Tibial nerve (tissue), 4 donors: ENCODE measurements at regions not wholly inside any gene's neighbourhood (a gene's known extent, or its start where the extent isn't known, plus 50 kb on each side); places are given as distances from the start of the nearest gene placed in this dataset.

ENCODE experiments used
- DNase-seq, 2 donors: peaks; one replicate each; pipeline ENCODE4 v3.0.0-alpha.2; 2019; ENCODE audit warnings: low spot score in 2 of 2
- H3K27ac ChIP-seq, 4 donors: fragments of 200-600 bp; sonication (generic) in 3 of 4; one replicate each; pipeline ENCODE4 v1.5.1; 2017 to 2019; ENCODE audit warnings: mild to moderate bottlenecking in 1 of 4
- H3K27me3 ChIP-seq, 2 donors: fragments of 200-600 bp; sonication (generic) in 1 of 2; one replicate each; pipeline versions ENCODE4 v1.5.1 to v1.6.0; 2017 to 2019
- H3K36me3 ChIP-seq, 3 donors: fragments of 200-600 bp; sonication (generic); one replicate each; pipeline ENCODE4 v1.5.1; 2018 to 2019
- H3K4me1 ChIP-seq, 4 donors: fragments of 200-600 bp; sonication (generic) in 3 of 4; one replicate each; pipeline ENCODE4 v1.5.1; 2017 to 2019
- H3K4me3 ChIP-seq, 4 donors: fragments of 200-600 bp; sonication (generic) in 3 of 4; one replicate each; pipeline ENCODE4 v1.5.1; 2017 to 2019; ENCODE audit warnings: mild to moderate bottlenecking in 1 of 4, moderate library complexity in 1 of 4
- H3K9me3 ChIP-seq, 4 donors: fragments of 200-600 bp; sonication (generic) in 3 of 4; one replicate each; pipeline ENCODE4 v1.5.1; 2017 to 2019
- EP300 ChIP-seq, 2 donors: sonication (generic); formaldehyde crosslinking; IDR thresholded peaks; one replicate each; pipeline ENCODE4 v1.6.1; 2017; ENCODE audit warnings: antibody characterized with exemption in 2 of 2, mild to moderate bottlenecking in 1 of 2
- POLR2A ChIP-seq, 2 donors: fragments of 450-650 bp; IDR thresholded peaks; one replicate each; pipeline ENCODE4 v1.6.1; 2017; ENCODE audit warnings: antibody characterized with exemption in 2 of 2, mild to moderate bottlenecking in 2 of 2, moderate library complexity in 2 of 2
- WGBS, 2 donors: methylation state at CpG; one replicate each; pipeline ENCODE4 v1.1.5; 2018; 5-methylcytosine and 5-hydroxymethylcytosine counted together
- TF ChIP-seq, protein P1 (sequence below), 5 experiments: fragments of 200-600 bp in 3 of 5; fragments of 450-650 bp in 2 of 5; sonication (generic) in 3 of 5; IDR thresholded peaks; one replicate each; pipeline ENCODE4 v1.5.1; 2016 to 2019; ENCODE audit warnings: antibody characterized with exemption in 5 of 5, mild to moderate bottlenecking in 3 of 5, moderate library complexity in 2 of 5

DNA sequence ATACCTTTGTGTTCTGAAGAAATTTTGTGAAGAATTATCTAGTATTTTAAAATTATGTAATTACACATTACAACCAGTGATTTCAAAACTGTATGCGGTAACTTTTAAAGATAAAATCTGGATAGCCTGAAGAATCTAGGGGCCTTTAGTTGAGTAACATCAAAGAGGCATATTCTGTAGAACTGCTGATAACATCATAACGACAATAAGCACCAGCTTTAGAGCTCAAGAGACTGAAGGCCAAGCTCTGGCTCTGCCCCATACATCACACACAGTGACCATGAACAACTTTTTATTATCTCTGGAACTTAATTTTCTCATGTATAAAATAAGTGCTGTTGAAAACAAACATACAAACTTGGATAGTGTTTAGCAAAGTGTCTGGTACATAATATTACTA, 121.1 kb upstream of the RHOBTB1 start:
- Histone ChIP-seq H3K27me3 (no peaks in the 10 kb centered on the region), H3K4me1 (peaks cover 0 to 13% (median 0%) of the 10 kb centered on the region in 4 donors), H3K27ac (no peak overlapping the region), H3K4me3 (no peak overlapping the region), H3K9me3 (no peaks in the 10 kb centered on the region), H3K36me3 (no peaks in the 10 kb centered on the region)
- WGBS, 2 donors: 95 to 97% methylated on average over 2 of the region's 2 CpGs
- no peak for TF ChIP-seq EP300 (IDR thresholded peaks at IDR 0.05)
- TF ChIP-seq, protein P1, sequence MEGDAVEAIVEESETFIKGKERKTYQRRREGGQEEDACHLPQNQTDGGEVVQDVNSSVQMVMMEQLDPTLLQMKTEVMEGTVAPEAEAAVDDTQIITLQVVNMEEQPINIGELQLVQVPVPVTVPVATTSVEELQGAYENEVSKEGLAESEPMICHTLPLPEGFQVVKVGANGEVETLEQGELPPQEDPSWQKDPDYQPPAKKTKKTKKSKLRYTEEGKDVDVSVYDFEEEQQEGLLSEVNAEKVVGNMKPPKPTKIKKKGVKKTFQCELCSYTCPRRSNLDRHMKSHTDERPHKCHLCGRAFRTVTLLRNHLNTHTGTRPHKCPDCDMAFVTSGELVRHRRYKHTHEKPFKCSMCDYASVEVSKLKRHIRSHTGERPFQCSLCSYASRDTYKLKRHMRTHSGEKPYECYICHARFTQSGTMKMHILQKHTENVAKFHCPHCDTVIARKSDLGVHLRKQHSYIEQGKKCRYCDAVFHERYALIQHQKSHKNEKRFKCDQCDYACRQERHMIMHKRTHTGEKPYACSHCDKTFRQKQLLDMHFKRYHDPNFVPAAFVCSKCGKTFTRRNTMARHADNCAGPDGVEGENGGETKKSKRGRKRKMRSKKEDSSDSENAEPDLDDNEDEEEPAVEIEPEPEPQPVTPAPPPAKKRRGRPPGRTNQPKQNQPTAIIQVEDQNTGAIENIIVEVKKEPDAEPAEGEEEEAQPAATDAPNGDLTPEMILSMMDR (IDR thresholded peaks at IDR 0.05): no peak
- no peak for TF ChIP-seq POLR2A (IDR thresholded peaks at IDR 0.05)
- no peak for DNase-seq

DNA sequence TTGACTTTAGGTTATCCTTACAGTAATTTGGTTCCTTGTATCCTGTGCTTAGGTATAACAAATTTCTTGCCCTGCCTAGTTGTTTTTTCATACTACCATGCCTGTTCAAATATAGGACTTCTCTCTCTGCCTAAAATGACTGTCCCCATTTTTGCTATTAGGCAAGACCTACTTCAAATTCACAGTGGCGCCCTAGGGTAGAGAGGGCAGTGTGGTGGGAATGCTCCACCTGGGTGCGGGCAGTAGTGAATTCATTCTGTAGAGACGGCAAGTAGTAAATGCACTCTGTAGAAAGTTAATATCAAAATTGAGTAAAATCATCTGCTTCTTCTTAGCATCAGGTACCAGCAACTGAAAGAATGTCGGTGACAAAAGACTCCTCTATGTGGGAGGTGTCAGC, 120.4 kb upstream of the RHOBTB1 start:
- no peaks in the 10 kb centered on the region for H3K27me3 ChIP-seq
- no peaks in the 10 kb centered on the region for H3K9me3 ChIP-seq
- WGBS, 2 donors: 98 to 99% methylated on average over 4 of the region's 4 CpGs
- H3K27ac ChIP-seq: no peak overlapping the region
- TF ChIP-seq, protein P1 (IDR thresholded peaks at IDR 0.05): no peak
- no peak for DNase-seq
- no peak overlapping the region for H3K4me3 ChIP-seq
- peaks cover 0 to 13% (median 0%) of the 10 kb centered on the region in 4 donors for H3K4me1 ChIP-seq
- H3K36me3 ChIP-seq: no peaks in the 10 kb centered on the region

DNA sequence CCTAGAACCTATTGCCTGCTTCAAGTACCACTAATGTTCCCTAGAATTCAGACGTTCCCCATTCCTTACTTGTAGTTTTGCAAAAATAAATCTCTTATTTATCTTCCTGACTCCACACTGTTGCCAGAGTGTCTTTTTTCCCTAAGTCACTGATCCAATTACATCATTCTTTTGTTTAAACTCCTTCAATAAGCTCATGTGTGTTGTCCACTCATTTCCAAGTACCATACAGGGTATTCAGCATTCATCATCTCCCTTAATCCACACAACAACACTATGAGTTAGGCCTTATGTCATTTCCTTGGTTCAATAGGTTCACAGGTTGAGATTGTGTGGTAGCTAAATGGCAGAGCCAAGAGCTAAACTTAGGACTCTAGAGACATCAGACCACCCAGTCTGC, 119.9 kb upstream of the RHOBTB1 start:
- no peak for TF ChIP-seq POLR2A (IDR thresholded peaks at IDR 0.05)
- TF ChIP-seq, protein P1 (IDR thresholded peaks at IDR 0.05): no peak
- no peak for TF ChIP-seq EP300 (IDR thresholded peaks at IDR 0.05)
- Histone ChIP-seq H3K9me3 (no peaks in the 10 kb centered on the region), H3K27ac (no peak overlapping the region), H3K4me1 (peaks cover 0 to 13% (median 0%) of the 10 kb centered on the region in 4 donors), H3K4me3 (no peak overlapping the region), H3K27me3 (no peaks in the 10 kb centered on the region), H3K36me3 (no peaks in the 10 kb centered on the region)
- 21 to 36% methylated on average over 1 of the region's 1 CpG for WGBS, 2 donors
- DNase-seq: no peak

DNA sequence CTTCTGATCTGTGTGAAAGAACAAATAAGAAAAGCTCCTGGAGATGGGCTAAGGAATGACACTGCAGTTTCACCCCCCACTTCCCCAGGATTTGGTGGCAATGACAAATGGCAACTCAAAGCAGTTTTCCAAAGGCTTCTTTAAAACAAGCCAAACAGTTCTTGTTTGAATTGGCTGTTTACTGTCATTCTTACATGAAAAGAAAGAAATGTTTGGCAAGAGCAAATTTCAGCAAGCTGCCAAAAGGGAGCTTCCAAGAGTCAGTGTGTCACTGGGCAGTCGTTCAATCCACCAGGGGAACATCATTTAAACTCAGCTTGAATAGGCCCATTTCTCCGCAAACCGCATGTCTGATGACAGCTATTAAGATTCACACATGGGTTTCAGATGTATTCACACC, 119.0 kb upstream of the RHOBTB1 start:
- H3K27ac ChIP-seq: no peak overlapping the region
- WGBS, 2 donors: 21 to 41% methylated on average over 3 of the region's 3 CpGs
- peak in 1 of 2 donors; percentile 24 for DNase-seq
- no peaks in the 10 kb centered on the region for H3K9me3 ChIP-seq
- no peaks in the 10 kb centered on the region for H3K36me3 ChIP-seq
- H3K4me3 ChIP-seq: no peak overlapping the region
- TF ChIP-seq EP300 (IDR thresholded peaks at IDR 0.05) (no peak), POLR2A (IDR thresholded peaks at IDR 0.05) (no peak)
- TF ChIP-seq, protein P1 (IDR thresholded peaks at IDR 0.05): no peak
- H3K27me3 ChIP-seq: no peaks in the 10 kb centered on the region
- H3K4me1 ChIP-seq: peaks cover 0 to 13% (median 0%) of the 10 kb centered on the region in 4 donors

DNA sequence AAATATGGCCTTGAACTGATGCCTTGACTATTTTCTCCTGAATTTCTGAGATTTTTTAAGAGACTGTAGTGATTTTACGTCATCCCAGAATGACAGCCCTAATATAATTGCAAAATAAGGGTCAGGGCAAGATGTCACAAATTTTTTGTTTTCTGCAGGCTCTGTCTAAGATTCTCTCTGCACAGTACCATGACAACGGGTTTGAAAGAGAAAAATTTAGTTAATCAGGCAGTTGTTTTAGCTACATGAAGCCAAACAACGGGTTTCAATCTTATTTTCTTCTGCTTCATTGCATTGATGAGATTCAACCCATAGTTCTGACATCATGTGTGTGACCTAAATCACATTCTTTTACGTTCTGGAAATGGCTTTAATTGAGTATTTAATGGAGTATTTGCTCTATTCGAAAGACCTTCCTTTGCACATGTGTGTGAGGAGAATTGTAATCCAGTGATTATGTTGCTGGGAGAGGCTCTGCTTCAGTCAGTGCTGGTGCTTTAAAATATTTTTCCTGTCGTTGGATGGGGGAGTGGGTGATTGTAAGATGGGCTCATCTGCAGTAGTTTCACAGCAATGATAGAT, 118.0 kb upstream of the RHOBTB1 start:
- peaks cover 0 to 13% (median 0%) of the 10 kb centered on the region in 4 donors for H3K4me1 ChIP-seq
- H3K27ac ChIP-seq: no peak overlapping the region
- no peak overlapping the region for H3K4me3 ChIP-seq
- no peaks in the 10 kb centered on the region for H3K27me3 ChIP-seq
- H3K36me3 ChIP-seq: no peaks in the 10 kb centered on the region
- H3K9me3 ChIP-seq: no peaks in the 10 kb centered on the region
- 76 to 78% methylated on average over 6 of the region's 6 CpGs for WGBS, 2 donors
- TF ChIP-seq, protein P1 (IDR thresholded peaks at IDR 0.05): no peak
- TF ChIP-seq POLR2A (IDR thresholded peaks at IDR 0.05) (no peak), EP300 (IDR thresholded peaks at IDR 0.05) (no peak)
- DNase-seq: no peak
